Endothelial cell of umbilical vein (primary cell): ENCODE measurements at regions not wholly inside any gene's neighbourhood (a gene's known extent, or its start where the extent isn't known, plus 50 kb on each side); places are given as distances from the start of the nearest gene placed in this dataset.
A peak's percentile ranks its signal among the peaks of the same experiment; 100 is the strongest.

Experiments used
- BruUV-seq: library from RNA; stranded (reverse); fragments of 400-500 nt; replicated peaks from 2 replicates; lab custom pipeline; 2021; lab: Mats Ljungman, UMichigan
- CTCF ChIA-PET: fragments of 300-600, 350-600 bp; sonication (Branson Sonifier 250); formaldehyde crosslinking; loops from one replicate; lab custom pipeline; 2021; ENCODE audit warnings: antibody characterized with exemption, inconsistent platforms; lab: Charles Lee
- POLR2A ChIA-PET: fragments of 300-600, 350-600 bp; sonication (Branson Sonifier 250); formaldehyde crosslinking; loops from one replicate; lab custom pipeline; 2021; ENCODE audit warnings: antibody characterized with exemption, inconsistent platforms; lab: Charles Lee
- DNase-seq: peaks from one replicate; pipeline ENCODE4 v3.0.0-alpha.2; 2011; ENCODE audit warnings: low read depth, low spot score
- FAIRE-seq: peaks from 2 replicates; lab custom pipeline; 2011; peaks lifted over from hg19 to GRCh38; lab: Jason Lieb, UNC
- H2AFZ ChIP-seq: 2 replicates; pipeline ENCODE4 v1.6.0; 2012; ENCODE audit warnings: low read depth, low read length, control low read depth, inconsistent platforms
- H3K27ac ChIP-seq: 2 replicates; pipeline ENCODE4 v1.5.1; 2011; ENCODE audit warnings: low read depth, mild to moderate bottlenecking, control low read depth, low read length, moderate library complexity; ENCODE audit not compliant: insufficient read depth
- H3K27me3 ChIP-seq, 2 experiments: 2 replicates each; pipeline versions ENCODE4 v1.6.0 to v1.6.1; 2011; ENCODE audit warnings: low read length in 2 of 2, mixed read lengths in 1 of 2; ENCODE audit not compliant: control insufficient read depth in 2 of 2, insufficient read depth in 2 of 2
- H3K36me3 ChIP-seq, 2 experiments: 2 replicates in 1 of 2; 3 replicates in 1 of 2; pipeline ENCODE4 v1.5.1; 2011; ENCODE audit warnings: low read length in 2 of 2, mild to moderate bottlenecking in 1 of 2, moderate library complexity in 1 of 2; ENCODE audit not compliant: control insufficient read depth in 2 of 2, insufficient read depth in 2 of 2; ENCODE audit errors: extremely low read depth in 1 of 2
- H3K4me1 ChIP-seq: 3 replicates; pipeline ENCODE4 v1.5.1; 2011; ENCODE audit warnings: mild to moderate bottlenecking, low read length; ENCODE audit not compliant: control insufficient read depth, insufficient read depth; ENCODE audit errors: extremely low read depth
- H3K4me2 ChIP-seq: 2 replicates; pipeline ENCODE4 v1.6.1; 2011; ENCODE audit warnings: low read length, control low read depth, mixed read lengths; ENCODE audit not compliant: insufficient read depth
- H3K4me3 ChIP-seq, 3 experiments: fragments of 200-600 bp in 1 of 3; sonication (generic), shearing (Covaris generic) in 1 of 3; replicated peaks in 1 of 3; 2 replicates each; pipeline ENCODE4 v1.5.1; 2011 to 2016; ENCODE audit warnings: control low read depth in 3 of 3, low read length in 3 of 3, mild to moderate bottlenecking in 2 of 3, inconsistent platforms in 1 of 3, low read depth in 1 of 3, moderate library complexity in 1 of 3; ENCODE audit not compliant: insufficient read depth in 1 of 3
- H3K79me2 ChIP-seq: 2 replicates; pipeline ENCODE4 v1.6.0; 2012; ENCODE audit warnings: low read length, inconsistent platforms; ENCODE audit not compliant: control insufficient read depth, insufficient read depth
- H3K9ac ChIP-seq: replicated peaks from 2 replicates; pipeline ENCODE3; 2011; ENCODE audit warnings: low read length, control low read depth; ENCODE audit not compliant: insufficient read depth; ENCODE audit errors: extremely low read depth
- H3K9me1 ChIP-seq: replicated peaks from 3 replicates; pipeline ENCODE4 v1.6.0; 2011; ENCODE audit warnings: mild to moderate bottlenecking, low read length; ENCODE audit not compliant: control insufficient read depth, insufficient read depth; ENCODE audit errors: extremely low read depth
- H3K9me3 ChIP-seq: replicated peaks from 2 replicates; pipeline ENCODE4 v1.5.1; 2012; ENCODE audit warnings: low read length, inconsistent platforms; ENCODE audit not compliant: control insufficient read depth, insufficient read depth
- H4K20me1 ChIP-seq: replicated peaks from 2 replicates; pipeline ENCODE3; 2011; ENCODE audit warnings: mild to moderate bottlenecking, low read length; ENCODE audit not compliant: control insufficient read depth, insufficient read depth; ENCODE audit errors: extremely low read depth
- CTCF ChIP-seq, 2 donors: IDR thresholded peaks; 1 replicate in 1 of 2; 2 replicates in 1 of 2; pipeline ENCODE4 v1.5.1; 2011; ENCODE audit warnings: low read length in 2 of 2, mild to moderate bottlenecking in 2 of 2, moderate library complexity in 2 of 2, control low read depth in 1 of 2, inconsistent platforms in 1 of 2, low read depth in 1 of 2; ENCODE audit not compliant: insufficient read depth in 1 of 2; ENCODE audit errors: extremely low read depth in 1 of 2
- FOS ChIP-seq: IDR thresholded peaks from 2 replicates; pipeline ENCODE4 v1.6.1; 2011; ENCODE audit warnings: mild to moderate bottlenecking, low read length, moderate library complexity, borderline replicate concordance; ENCODE audit not compliant: insufficient read depth
- JUN ChIP-seq: IDR thresholded peaks from 2 replicates; pipeline ENCODE4 v1.6.1; 2011; ENCODE audit warnings: borderline replicate concordance, low read depth; ENCODE audit not compliant: insufficient read length, insufficient read depth
- MAX ChIP-seq: IDR thresholded peaks from 2 replicates; pipeline ENCODE4 v1.6.1; 2011; ENCODE audit not compliant: insufficient read depth, insufficient read length
- dilution Hi-C: fragments of 300-500 bp; cut with MboI; formaldehyde crosslinking; loops from one replicate; pipeline ENCODE4 v1.15.0; 2019; ENCODE audit warnings: low sequenced_read_pairs; ENCODE audit not compliant: extremely low pct_ligation_motif_present
- intact Hi-C: fragments of 100-400 bp; cut with micrococcal nuclease; formaldehyde crosslinking; loops from one replicate; pipeline ENCODE4 v1.10.0; 2022

- H3K27ac ChIP-seq, result peak overlapping the region; percentile 49
- ChIA-PET CTCF (interaction anchor here (1.0 to 3.5 kb wide), 5 partner anchors 13 to 986 kb away, joined by 3 to 23 read pairs (median 4); no protein-coding TSS in a partner anchor), POLR2A (no interaction called here)
- H3K27me3 ChIP-seq, result no peaks in the 10 kb centered on the region
- no peak overlapping the region for H3K9ac ChIP-seq
- intact Hi-C loops (loop anchor here (1.0 to 5.0 kb wide), 3 partner anchors 13 to 272 kb away; no protein-coding TSS in a partner anchor), dilution Hi-C loops (no loop called here)
- no peaks in the 10 kb centered on the region for H4K20me1 ChIP-seq
- DNase-seq (peak; percentile 83), FAIRE-seq (peak; percentile 69)
- no TSS peak for BruUV-seq
- no peak overlapping the region for H3K4me3 ChIP-seq
- H3K4me1 ChIP-seq, result no peaks in the 10 kb centered on the region
- TF ChIP-seq MAX (no peak), FOS (no peak), CTCF (IDR thresholded peaks at IDR 0.05; ENCODE audit: extremely low read depth in 1 of 2, insufficient read depth in 1 of 2, low read depth in 1 of 2, low read length in 2 of 2) (no peak), JUN (peak; percentile 86)
- no peak overlapping the region for H2AFZ ChIP-seq
- no peaks in the 10 kb centered on the region for H3K9me3 ChIP-seq
- no peaks in the 10 kb centered on the region for H3K36me3 ChIP-seq
- H3K79me2 ChIP-seq, result no peaks in the 10 kb centered on the region
- no peak overlapping the region for H3K4me2 ChIP-seq
- H3K9me1 ChIP-seq, result no peaks in the 10 kb centered on the region
Measured at GRCh38 chr5:158119961-158120723, 261.2 kb upstream of the CLINT1 start.
